Islet of Langerhans (tissue), 1 donor: ENCODE measurements at regions not wholly inside any gene's neighbourhood (a gene's known extent, or its start where the extent isn't known, plus 50 kb on each side); places are given as distances from the start of the nearest gene placed in this dataset.
"Not testable (repeated sequence)": the region's sequence is repeated elsewhere in the genome, so short reads cannot be mapped to it uniquely, and the experiment has no call there.

Source experiments
- FAIRE-seq: peaks from one replicate; lab custom pipeline; 2011; peaks lifted over from hg19 to GRCh38; lab: Jason Lieb, UNC

DNA sequence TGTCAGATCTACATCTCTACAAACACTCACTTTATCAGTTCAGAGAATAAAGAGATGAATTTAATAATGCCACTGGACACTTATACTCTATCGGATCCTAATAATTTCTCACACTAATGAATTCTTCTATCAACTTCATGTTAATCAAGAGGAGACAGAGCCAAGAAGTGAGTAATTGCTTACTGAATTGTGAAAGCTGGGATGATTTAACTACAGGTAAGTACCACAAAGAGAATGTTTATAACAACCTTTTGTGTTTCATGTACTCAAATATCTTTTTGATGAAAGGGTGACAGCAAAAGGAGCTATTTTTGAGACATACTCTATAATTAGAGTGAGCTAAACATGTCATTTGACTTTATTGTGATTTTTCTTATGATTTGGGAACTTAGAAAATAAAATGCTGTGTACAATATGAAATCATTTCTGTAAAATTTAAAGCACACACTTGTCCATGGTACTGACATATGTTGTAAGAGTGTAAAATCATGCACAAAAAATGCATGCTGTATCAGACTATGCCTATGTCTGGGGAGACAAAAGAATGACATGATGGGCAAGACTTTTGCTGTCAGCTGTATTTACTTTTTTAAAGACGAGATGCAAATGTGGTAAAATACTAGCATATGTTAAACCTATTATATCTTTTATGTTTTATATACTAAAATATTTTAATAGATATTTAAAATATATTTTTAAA lies 361.2 kb downstream of the CCER1 start:
- FAIRE-seq, result no peak

DNA sequence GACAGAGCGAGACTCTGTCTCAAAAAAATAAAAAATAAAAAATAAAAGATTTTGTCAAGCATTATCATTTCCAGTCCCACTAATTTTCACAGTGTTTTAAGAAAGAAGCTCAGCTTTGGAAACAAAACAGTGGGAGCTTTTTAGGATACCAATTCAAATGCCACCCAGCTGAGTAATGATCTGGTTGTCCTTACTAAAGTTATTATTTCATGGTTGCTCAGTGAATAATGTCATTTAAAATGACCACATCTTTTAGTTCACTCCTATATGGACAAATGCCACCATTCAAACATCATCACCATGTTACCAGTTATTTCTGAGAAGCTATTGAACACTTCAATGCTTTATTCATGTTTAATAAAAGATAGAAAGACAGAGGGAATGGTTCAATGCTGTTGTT lies 365.0 kb downstream of the CCER1 start:
- no peak for FAIRE-seq

DNA sequence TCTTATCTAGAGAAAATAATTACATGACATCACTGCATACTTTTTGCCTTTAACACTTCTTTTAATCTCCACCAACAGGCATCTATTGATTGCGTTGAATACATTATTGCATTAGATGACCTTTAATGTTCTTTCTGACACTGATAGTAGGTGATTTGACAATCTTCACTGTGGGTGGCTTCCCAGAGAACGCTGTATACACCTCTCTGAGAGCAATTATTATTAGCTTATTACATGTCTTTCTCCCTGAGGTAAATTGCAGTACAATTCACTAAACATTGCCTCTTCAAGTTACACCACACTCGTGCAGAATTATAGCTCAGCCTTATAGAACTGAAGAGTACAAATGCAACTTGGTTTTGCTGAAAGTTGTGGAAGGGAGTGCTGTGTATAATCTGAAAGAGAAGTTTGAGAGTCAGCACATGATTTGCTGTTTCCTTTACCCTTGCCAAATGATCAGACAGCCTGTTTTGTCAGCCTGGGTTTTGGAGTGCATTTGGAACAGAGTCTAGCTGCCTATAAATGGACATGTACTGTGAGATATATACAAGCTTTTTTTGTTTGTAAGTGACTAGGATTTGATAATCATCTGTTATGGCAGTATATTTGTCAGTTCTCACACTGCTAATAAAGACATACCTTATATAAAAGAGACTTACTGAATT lies 369.2 kb downstream of the CCER1 start:
- FAIRE-seq, result no peak

DNA sequence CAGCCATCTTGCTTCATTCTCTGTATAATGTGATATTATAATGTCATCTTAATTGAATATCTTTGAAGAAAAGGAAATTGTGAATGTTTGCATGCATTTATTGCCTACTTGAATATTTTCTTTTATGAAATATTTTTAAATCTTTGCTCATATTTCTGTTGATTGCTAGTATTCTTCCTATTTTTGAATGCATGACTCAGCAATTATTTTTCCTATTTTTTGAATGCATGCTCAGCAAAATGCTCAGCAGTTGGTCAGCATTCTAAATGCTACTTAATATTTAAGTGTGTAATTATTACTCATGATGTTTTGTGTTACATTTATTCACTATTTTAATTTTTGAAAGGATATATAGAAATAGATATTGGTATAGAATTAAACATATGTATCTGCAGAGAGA lies 378.3 kb downstream of the CCER1 start:
- no peak for FAIRE-seq

DNA sequence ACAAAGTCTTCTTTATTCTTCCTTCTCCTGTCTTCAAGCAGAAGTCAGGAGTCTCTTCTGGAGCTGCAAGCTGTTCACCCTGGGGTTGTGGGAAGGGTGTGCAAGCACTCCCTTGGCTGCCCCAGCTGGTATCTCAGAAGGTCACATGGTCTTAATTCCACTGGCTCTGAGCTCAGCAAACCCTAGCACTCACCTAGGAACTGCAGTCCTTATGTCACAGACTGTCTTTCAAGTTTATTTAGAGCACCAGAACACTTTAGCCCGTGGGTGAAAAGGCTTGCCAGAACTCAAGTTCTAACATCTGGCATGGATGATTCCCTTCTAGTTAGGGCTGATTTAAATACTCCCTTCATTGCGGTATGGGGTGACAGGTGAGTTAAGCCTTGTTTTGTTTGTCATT lies 379.0 kb downstream of the CCER1 start:
- FAIRE-seq, result no peak

DNA sequence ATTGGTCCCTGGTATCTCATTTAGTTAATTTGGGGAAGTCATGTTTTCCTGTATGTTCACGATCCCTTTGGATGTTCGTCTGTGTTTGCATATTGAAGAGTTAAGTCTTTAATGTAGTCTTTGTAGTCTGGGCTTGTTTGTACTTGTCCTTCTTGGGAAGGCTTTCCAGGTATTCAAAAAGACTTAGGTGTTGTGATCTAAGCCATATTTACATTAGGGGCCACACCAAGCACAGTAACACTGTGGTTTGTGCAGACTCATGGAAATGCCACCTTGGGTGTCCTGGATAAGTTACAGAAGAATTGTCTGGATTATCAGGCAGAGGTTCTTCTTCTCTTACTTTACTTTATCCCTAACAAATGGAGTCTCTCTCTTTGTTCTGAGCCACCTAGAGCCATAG lies 380.3 kb downstream of the CCER1 start:
- no peak for FAIRE-seq

DNA sequence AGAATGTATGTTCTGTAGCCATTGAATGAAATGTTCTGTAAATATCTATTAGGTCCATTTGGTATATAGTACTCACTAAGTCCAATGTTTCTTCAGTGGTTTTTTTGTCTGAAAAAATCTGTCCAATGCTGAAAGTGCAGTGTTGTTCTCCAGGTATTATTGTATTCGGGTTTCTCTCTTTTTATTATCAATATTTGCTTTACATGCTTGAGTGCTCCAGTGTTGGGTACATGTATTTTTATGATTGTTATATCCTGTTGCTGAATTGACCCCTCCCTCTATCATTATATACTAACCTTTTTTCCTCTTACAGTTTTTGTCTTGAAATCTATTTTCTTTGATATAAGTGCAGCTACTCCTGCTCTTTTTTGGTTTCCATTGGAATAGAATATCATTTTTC lies 382.2 kb downstream of the CCER1 start:
- no peak for FAIRE-seq

DNA sequence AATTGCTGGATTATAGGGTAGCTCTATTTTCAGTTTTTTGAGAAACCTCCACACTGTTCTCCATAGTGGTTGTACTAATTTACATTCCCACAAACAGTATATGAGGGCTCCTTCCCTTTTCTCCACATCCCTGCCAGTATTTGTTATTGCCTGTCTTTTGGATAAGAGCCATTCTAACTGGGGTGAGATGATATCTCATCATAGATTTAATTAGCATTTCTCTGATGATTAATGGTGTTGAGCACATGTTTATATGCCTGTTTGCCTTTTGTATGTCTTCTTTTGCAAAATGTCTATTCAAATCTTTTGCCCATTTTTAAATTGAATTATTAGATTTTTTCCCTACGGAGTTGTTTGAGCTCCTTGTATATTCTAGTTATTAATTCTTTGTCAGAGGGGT lies 385.3 kb downstream of the CCER1 start:
- FAIRE-seq, result no peak

DNA sequence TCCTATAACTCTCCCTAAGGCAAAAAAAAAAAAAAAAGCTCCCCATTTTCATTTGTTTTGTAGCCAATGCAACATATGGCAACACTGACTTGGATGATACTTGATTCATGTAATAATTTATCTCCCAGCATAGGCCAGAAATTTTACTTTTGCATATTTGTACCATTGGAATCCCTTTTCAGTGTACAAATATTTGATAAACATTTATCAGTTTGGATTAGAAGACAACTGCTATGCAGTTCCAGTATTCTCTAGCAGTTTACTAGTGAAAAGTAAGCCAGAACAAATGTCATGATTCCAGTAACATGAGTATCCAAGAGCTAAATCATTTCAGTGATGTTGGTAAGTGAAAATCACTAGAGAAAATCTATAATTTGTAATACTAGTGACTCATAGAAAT lies 392.3 kb downstream of the CCER1 start:
- no peak for FAIRE-seq

DNA sequence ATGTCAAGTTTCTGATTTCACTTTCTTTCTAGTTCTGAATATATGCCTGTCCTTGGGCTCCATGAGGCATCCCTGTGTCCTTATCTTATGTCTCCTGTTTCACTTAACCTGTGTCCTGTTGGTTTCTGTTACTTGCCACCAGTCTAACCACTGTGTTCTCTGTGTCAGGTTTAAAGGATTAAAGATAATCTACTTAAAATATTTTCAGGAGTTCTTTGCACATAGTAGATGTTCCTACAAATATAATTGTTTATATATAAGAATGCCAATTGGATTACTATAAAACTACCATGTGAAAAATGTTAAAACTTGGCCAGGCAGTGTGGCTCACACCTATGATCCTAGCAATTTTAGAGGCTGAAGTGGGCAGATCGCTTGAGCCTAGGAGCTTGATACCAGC lies 406.4 kb downstream of the CCER1 start:
- no peak for FAIRE-seq

DNA sequence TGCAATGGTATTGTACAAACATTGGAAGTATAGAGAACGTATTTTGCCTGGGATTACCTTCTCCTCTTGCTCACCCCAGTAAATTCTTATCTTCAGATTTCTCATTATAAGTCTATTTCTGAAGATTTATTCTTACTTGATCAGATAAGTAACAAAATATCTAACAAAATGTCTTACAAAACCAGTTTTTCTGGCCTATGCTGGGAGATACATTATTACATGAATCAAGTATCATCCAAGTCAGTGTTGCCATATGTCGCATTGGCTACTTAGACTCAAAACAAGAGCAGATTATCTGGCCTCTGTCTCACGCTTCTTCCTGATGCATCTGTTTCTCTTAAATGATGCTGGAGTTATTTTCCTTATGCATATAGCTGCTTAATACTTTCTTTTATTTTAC lies 408.5 kb downstream of the CCER1 start:
- no peak for FAIRE-seq

DNA sequence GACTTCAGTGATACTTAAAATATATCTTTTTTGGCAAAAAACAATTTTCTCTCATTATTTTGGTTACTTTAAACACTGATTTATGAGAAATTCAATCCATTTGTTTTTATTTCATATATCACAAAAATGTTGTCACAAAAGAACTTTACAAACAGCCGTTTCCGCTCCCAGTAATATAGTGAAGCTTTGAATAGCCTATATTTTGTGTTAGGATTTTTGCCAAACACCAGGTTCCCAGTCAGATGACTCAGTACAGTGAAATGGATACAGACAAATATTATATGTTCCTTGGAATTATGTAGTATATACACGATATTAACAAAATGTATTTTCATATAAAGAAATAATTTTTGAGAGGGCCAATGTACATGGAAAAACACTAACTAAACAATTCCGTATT lies 411.1 kb downstream of the CCER1 start:
- FAIRE-seq, result no peak

DNA sequence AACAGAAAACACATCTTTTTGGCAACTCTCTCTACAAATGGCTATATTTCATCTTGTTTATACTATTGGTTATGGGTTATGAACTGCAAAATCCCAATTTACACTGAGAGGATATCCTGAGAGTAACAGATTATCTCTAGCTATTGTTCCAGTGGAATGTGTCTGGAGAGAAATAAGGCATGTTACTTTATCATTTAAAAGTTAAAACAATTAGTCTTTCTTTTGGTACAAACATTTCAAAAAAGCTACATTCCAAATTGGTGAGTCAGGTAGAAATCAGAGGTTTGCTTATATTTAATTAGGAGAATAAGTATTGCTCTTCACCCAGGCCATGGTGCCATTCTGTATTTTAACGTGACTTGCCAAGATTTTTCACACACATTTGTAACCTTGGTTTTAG lies 411.6 kb downstream of the CCER1 start:
- no peak for FAIRE-seq

DNA sequence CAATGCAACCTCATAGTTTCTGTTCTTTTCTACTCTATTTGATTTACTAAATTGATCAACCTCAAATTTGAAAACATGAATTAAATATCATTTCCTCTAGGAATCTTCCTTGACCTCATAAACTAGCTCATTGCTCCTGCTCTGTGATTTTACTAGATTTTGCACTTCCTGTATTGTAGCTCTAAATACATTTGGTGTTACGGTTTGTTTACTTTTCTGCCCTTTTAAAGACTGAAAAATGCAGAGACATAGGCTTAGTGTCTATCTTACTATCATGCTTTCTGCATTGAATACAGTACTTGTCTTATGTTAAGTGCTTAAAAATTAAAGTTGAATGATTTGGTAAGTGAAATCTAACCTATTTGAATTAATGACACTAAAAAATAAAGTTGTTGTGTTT lies 412.1 kb downstream of the CCER1 start:
- not testable (repeated sequence) for FAIRE-seq

DNA sequence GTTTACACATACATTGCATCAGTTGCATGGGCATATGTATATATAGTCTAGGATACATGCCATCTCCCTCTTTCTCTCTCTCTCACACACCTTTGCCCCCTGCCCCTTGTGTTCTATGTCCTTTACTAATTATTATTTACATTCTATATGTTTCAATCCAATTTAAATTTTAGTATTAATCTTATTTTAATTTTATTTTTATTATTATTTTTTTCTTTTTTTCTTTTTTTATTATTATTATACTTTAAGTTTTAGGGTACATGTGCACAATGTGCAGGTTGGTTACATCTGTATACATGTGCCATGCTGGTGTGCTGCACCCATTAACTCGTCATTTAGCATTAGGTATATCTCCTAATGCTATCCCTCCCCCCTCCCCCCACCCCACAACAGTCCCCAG lies 421.1 kb downstream of the CCER1 start:
- not testable (repeated sequence) for FAIRE-seq

DNA sequence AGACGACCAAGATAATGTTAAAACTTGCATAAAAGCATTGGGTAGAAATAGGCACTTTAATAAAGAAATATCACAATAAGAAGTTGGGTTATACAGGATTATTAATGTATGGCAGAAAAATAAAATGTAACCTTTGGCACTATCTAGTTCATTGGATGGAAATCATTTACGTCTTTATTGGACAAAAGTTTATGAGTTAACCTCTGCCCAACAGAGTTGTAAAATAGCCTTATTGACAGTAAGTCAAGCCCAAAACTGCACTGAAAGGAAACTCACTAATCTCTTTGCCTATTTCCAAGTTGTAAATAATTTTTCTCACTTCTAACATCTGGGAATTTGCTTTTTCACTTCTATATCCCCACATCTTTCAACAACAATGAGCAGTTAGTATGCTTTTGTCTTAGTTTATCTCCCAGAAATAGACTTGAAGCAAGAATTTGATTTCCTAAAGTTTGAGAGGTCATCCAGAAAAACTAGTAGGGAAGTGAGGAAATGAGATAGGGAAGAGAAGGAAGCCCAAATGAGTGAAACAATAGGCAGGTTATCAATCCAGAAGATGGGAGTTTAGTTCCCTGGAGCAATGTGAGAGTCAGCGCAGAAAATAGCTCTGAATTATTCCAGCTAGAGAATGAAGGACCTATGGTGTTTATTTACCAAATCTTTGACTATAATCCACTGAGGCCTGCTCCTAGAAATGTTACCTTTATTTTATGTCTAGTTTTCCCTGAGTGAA lies 434.8 kb downstream of the CCER1 start:
- FAIRE-seq, result no peak

DNA sequence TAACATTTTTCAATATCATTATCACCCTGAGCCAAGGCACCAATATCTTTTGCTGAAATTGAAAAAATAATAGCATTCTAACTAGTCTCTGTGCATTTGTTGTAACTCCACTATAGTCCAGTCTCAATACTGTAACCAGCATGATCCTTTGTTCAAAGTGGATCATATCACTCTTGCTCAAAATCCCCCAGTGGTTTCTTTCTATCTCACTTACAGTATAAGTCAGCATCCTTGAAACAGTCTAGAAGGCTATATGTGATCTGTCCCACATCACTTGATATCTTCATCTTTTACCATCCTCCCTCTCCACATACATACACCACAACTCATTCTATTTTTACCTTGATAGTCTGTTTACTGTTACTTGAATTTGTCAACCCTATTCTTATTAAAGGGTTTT lies 435.7 kb downstream of the CCER1 start:
- FAIRE-seq, result no peak

DNA sequence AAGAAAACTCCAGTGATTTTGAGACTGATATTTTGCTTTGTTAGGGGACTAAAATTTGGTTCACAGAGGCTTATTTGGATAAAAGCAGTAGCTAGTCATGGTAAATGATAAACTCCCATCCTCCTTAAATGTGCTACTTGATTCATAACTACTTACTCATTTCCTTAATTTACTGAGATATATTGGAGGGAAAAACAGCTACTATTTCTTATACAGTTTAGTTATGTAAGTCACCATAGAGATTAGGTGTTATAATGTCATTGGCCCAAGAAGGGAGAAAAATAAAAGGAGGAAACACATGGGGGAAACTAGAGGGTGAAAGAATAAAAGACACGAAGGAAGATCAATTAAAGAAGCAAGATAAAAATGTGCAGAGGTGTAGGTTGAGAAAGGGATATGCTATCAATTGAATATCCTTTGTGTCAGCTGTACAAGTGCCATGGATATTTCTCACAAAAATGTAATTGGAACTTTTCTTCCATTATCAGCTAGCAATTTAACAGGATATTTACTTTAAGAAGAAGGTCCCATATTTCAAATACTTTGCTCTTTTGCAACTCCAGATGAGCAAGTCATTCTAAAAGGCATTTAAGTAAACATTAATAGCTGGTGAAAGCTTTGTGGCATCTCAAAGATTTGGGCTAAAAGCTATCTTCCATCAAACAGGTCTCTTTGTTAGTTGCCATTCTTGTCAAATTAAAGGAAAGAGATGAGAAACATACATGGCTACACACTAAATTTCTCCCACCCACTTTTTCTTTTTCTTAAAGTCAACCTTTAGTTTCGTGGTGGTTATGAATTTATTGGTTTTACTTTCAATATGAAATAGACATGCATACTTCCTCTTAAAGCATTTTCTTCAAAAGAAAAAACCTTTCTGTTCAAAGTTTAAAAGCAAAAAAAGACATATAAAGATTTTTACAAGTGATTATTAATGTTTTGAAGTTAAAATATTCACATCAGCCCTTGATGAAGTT lies 439.5 kb downstream of the CCER1 start:
- no peak for FAIRE-seq

DNA sequence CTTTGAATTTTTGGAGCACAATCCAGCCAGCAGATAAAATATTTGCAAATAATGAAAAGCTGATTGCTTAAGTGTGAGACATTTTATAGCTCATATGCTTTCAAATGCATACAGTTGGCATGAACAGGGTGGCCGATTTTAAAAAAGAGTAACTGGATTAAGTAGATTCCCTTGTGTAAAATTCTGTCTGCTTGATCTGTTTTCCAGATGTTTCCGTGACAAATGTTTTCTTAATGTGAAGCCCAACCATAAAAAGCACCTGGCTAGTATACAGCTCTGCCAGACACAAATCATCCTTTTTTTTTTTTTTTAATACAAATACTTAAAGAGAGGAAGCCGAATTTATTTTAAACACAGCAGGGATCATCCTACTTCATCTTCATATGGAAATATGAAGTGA lies 440.7 kb downstream of the CCER1 start:
- peak; percentile 73 for FAIRE-seq

DNA sequence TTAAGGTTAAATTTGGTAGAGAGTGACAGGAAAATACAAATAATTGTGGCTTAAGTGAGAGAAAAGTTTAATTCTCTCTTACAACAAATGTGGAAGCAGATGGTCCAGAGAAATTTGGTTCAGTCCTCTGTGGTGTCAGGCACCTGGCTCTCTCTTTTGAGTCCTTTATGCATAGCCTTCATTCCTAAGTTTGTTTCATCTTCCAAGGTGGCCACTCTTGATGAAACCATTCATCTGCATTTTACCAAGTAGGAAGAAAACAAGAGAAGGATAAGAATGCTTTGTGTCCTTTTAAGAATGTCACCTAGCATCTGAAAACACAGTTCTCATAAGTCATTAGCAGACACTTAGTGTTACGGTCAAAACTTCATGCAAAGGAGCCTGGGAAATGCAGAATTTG lies 442.5 kb downstream of the CCER1 start:
- FAIRE-seq, result no peak

DNA sequence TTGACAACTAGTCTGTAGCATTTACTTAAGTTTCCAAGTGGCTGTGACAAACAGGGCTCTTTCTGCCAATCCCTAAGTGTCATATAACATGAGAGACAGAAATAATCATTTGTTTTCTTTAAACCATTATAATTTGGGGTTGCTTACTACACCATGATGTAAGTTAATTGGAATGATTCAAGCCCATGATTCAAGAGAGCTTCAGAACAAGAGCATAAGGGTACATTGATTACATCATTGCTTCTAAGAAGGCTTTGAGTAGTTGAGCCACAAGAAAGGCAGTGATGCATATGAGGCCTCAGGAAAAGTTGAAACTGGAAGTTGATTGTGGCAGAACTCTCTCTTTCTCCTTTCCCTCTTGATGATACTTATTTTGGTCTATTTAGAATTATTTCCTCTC lies 444.0 kb downstream of the CCER1 start:
- FAIRE-seq, result no peak

DNA sequence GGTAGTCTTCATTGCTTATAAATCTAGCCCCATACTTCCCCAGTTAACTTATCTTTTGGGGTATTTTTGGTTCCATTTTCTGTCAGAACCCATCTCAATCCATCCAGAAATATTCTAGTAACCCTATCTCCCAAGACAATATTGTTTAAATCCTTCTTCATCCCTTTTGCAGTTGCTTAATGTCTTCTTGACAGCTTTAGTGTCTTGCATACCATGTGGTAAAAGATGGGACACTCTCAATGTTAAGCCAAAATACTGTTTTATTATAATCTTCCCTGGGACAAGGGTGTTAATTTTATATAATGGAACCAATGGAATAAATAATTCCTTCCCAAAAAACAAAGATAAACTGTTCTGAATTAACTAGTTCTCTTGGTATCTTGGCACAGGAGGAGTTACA lies 450.2 kb downstream of the CCER1 start:
- no peak for FAIRE-seq

DNA sequence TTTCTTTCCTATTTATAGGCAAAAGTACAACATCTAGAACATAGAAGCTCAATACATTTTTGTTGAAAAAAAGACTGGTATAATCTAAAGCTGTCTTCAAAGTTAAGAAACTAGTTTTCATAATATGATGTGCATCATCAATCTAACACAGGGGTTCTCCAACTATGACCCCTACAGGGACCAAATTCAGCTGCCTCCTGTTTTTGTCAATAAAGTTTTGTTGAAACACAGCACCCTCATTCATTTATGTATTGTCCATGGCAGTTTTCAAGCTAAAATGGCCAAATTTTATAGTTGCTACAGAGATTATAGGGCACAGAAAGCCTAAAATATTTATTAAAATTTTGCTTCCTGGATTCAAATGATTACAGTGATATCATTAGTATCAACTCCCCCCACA lies 452.9 kb downstream of the CCER1 start:
- no peak for FAIRE-seq
